Liver (tissue), 8 donors: ENCODE measurements at regions not wholly inside any gene's neighbourhood (a gene's known extent, or its start where the extent isn't known, plus 50 kb on each side); places are given as distances from the start of the nearest gene placed in this dataset.
"Not testable (repeated sequence)": the region's sequence is repeated elsewhere in the genome, so short reads cannot be mapped to it uniquely, and the experiment has no call there.

Source experiments
- DNase-seq: peaks from one replicate; pipeline ENCODE4 v3.0.0-alpha.2; 2017; ENCODE audit warnings: low spot score
- H3K27ac ChIP-seq, 2 donors: one replicate each; pipeline ENCODE4 v1.7.0; 2013; ENCODE audit warnings: inconsistent platforms in 2 of 2, low read length in 2 of 2, control low read depth in 1 of 2, low read depth in 1 of 2, mild to moderate bottlenecking in 1 of 2
- H3K27me3 ChIP-seq, 4 donors: one replicate each; pipeline versions ENCODE4 v1.6.1 to v1.7.0; 2013; ENCODE audit warnings: low read length in 3 of 4, inconsistent platforms in 1 of 4, mild to moderate bottlenecking in 1 of 4, moderate library complexity in 1 of 4; ENCODE audit not compliant: control insufficient read depth in 4 of 4, insufficient read depth in 4 of 4
- H3K36me3 ChIP-seq, 4 donors: one replicate each; pipeline versions ENCODE4 v1.6.1 to v1.7.0; 2013; ENCODE audit warnings: low read length in 3 of 4, mild to moderate bottlenecking in 3 of 4, low read depth in 1 of 4, moderate library complexity in 1 of 4; ENCODE audit not compliant: control insufficient read depth in 4 of 4, insufficient read depth in 3 of 4
- H3K4me1 ChIP-seq, 4 donors: one replicate each; pipeline versions ENCODE4 v1.6.1 to v1.7.0; 2013; ENCODE audit warnings: low read length in 3 of 4, mild to moderate bottlenecking in 3 of 4, moderate library complexity in 1 of 4; ENCODE audit not compliant: control insufficient read depth in 4 of 4, insufficient read depth in 4 of 4
- H3K4me3 ChIP-seq, 3 donors: one replicate each; pipeline versions ENCODE4 v1.6.1 to v1.7.0; 2013; ENCODE audit warnings: low read length in 3 of 3, control low read depth in 1 of 3, low read depth in 1 of 3, mild to moderate bottlenecking in 1 of 3
- H3K9ac ChIP-seq, 2 donors: one replicate each; pipeline ENCODE4 v1.7.0; 2013; ENCODE audit warnings: low read length in 2 of 2, mild to moderate bottlenecking in 2 of 2, moderate library complexity in 2 of 2, control low read depth in 1 of 2, low read depth in 1 of 2
- H3K9me3 ChIP-seq, 4 donors: one replicate each; pipeline versions ENCODE4 v1.6.1 to v1.7.0; 2013; ENCODE audit warnings: low read length in 3 of 4; ENCODE audit not compliant: control insufficient read depth in 4 of 4
- ATF3 ChIP-seq: IDR thresholded peaks from 2 replicates; pipeline ENCODE4 v1.6.1; 2016; ENCODE audit warnings: antibody characterized with exemption
- CTCF ChIP-seq: fragments of 150-350 bp; IDR thresholded peaks from 2 replicates; pipeline ENCODE4 v1.5.1; 2017; ENCODE audit warnings: improper control_type of control experiment, low read depth, low read length; ENCODE audit not compliant: missing input control
- EGR1 ChIP-seq, 2 donors: IDR thresholded peaks; 2 replicates each; pipeline ENCODE4 v1.6.1; 2016 to 2018; ENCODE audit warnings: antibody characterized with exemption in 2 of 2, low read depth in 2 of 2
- FOXA1 ChIP-seq: IDR thresholded peaks from 2 replicates; pipeline ENCODE4 v1.6.1; 2016; ENCODE audit warnings: antibody characterized with exemption
- FOXA2 ChIP-seq: IDR thresholded peaks from 2 replicates; pipeline ENCODE4 v1.6.1; 2016; ENCODE audit warnings: antibody characterized with exemption
- HNF4A ChIP-seq, 2 donors: conservative IDR thresholded peaks; 2 replicates each; pipeline ENCODE4 v1.6.1; 2016; ENCODE audit warnings: antibody characterized with exemption in 2 of 2, mild to moderate bottlenecking in 2 of 2
- HNF4G ChIP-seq: IDR thresholded peaks from 2 replicates; pipeline ENCODE4 v1.6.1; 2016; ENCODE audit warnings: antibody characterized with exemption
- JUND ChIP-seq, 2 donors: IDR thresholded peaks; 2 replicates each; pipeline ENCODE4 v1.6.1; 2016; ENCODE audit warnings: antibody characterized with exemption in 2 of 2
- MAX ChIP-seq: IDR thresholded peaks from 2 replicates; pipeline ENCODE4 v1.6.1; 2016; ENCODE audit warnings: antibody characterized with exemption
- NR2F2 ChIP-seq: IDR thresholded peaks from 2 replicates; pipeline ENCODE4 v1.6.1; 2016; ENCODE audit warnings: antibody characterized with exemption
- RAD21 ChIP-seq, 2 donors: IDR thresholded peaks; 2 replicates each; pipeline ENCODE4 v1.6.1; 2016; ENCODE audit warnings: antibody characterized with exemption in 2 of 2, mild to moderate bottlenecking in 2 of 2
- REST ChIP-seq: IDR thresholded peaks from 2 replicates; pipeline ENCODE4 v1.6.1; 2016; ENCODE audit warnings: antibody characterized with exemption, mild to moderate bottlenecking
- RXRA ChIP-seq, 2 donors: IDR thresholded peaks; 2 replicates each; pipeline ENCODE4 v1.6.1; 2017 to 2018; ENCODE audit warnings: antibody characterized with exemption in 2 of 2, mild to moderate bottlenecking in 1 of 2
- SP1 ChIP-seq: IDR thresholded peaks from 2 replicates; pipeline ENCODE4 v1.6.1; 2018; ENCODE audit warnings: antibody characterized with exemption, mild to moderate bottlenecking
- TAF1 ChIP-seq: conservative IDR thresholded peaks from 2 replicates; pipeline ENCODE4 v1.6.1; 2016; ENCODE audit warnings: antibody characterized with exemption, mild to moderate bottlenecking
- YY1 ChIP-seq: IDR thresholded peaks from 2 replicates; pipeline ENCODE4 v1.6.1; 2016; ENCODE audit warnings: antibody characterized with exemption, mild to moderate bottlenecking
- ZBTB33 ChIP-seq: IDR thresholded peaks from 2 replicates; pipeline ENCODE4 v1.6.1; 2016; ENCODE audit warnings: antibody characterized with exemption
- WGBS: extraction: QIAGEN DNeasy Blood & Tissue Kit; methylation state at CpG from one replicate; pipeline ENCODE4 v1.1.7; 2013; 5-methylcytosine and 5-hydroxymethylcytosine counted together
- donor health status: healthy.
- donor health status: healthy.
- donor health status: healthy.
- donor health status: healthy.
- donor health status: healthy.

- Histone ChIP-seq H3K9ac (no peak overlapping the region), H3K27me3 (no peaks in the 10 kb centered on the region), H3K4me1 (no peaks in the 10 kb centered on the region), H3K27ac (no peak overlapping the region), H3K4me3 (no peak overlapping the region), H3K36me3 (no peaks in the 10 kb centered on the region), H3K9me3 (no peaks in the 10 kb centered on the region)
- TF ChIP-seq CTCF: no peak
- TF ChIP-seq RXRA (IDR thresholded peaks at IDR 0.05): no peak
- no peak for TF ChIP-seq FOXA1
- TF ChIP-seq EGR1 (IDR thresholded peaks at IDR 0.05; ENCODE audit: low read depth in 2 of 2): no peak
- TF ChIP-seq RAD21 (IDR thresholded peaks at IDR 0.05): no peak
- no peak for TF ChIP-seq ATF3
- TF ChIP-seq JUND (IDR thresholded peaks at IDR 0.05): no peak
- no peak for TF ChIP-seq HNF4A (conservative IDR thresholded peaks at IDR 0.05)
- no peak for TF ChIP-seq NR2F2
- no peak for TF ChIP-seq ZBTB33
- TF ChIP-seq REST: no peak
- TF ChIP-seq HNF4G: no peak
- TF ChIP-seq YY1: no peak
- no peak for TF ChIP-seq MAX
- TF ChIP-seq SP1: no peak
- TF ChIP-seq FOXA2: no peak
- TF ChIP-seq TAF1: no peak
- 75% methylated on average over 3 of the region's 3 CpGs for WGBS
- no peak for DNase-seq
Observed at GRCh38 chr4:171235521-171235920, 577.7 kb upstream of the GALNTL6 start.

GRCh38 chr4:171229354-171229753 is 583.9 kb upstream of the GALNTL6 start:
- H3K9ac ChIP-seq, H3K27me3 ChIP-seq, H3K27ac ChIP-seq, H3K4me1 ChIP-seq, H3K4me3 ChIP-seq, H3K9me3 ChIP-seq, H3K36me3 ChIP-seq, DNase-seq: not testable (repeated sequence)
- WGBS: 90% methylated on average over 1 of the region's 1 CpG
